Activated CD4-positive, alpha-beta T cell treated with anti-CD3 and anti-CD28 coated beads, Interleukin-2, amount 50 U/mL, for 24 hours (primary cell): ENCODE measurements at regions not wholly inside any gene's neighbourhood (a gene's known extent, or its start where the extent isn't known, plus 50 kb on each side); places are given as distances from the start of the nearest gene placed in this dataset.

Source experiments
- DNase-seq, 2 donors: peaks; one replicate each; pipeline ENCODE4 v3.0.0-alpha.2; 2020; ENCODE audit warnings: low read depth in 1 of 2, low spot score in 1 of 2

GRCh38 chr21:27505516-27505915 lies 538.6 kb upstream of the ADAMTS5 start:
- no peak for DNase-seq

- no peak for DNase-seq
Measured at GRCh38 chr21:27502801-27503200, 535.9 kb upstream of the ADAMTS5 start.

- DNase-seq = no peak
Measured at GRCh38 chr21:27498025-27498424, 531.1 kb upstream of the ADAMTS5 start.

- no peak for DNase-seq
Measured at GRCh38 chr21:27495836-27496235, 528.9 kb upstream of the ADAMTS5 start.

- no peak for DNase-seq
Measured at GRCh38 chr21:27493542-27493941, 526.7 kb upstream of the ADAMTS5 start.

- no peak for DNase-seq
Measured at GRCh38 chr21:27487676-27488075, 520.8 kb upstream of the ADAMTS5 start.

GRCh38 chr21:27480841-27481261 lies 514.0 kb upstream of the ADAMTS5 start:
- DNase-seq = no peak

GRCh38 chr21:27477296-27477695 lies 510.4 kb upstream of the ADAMTS5 start:
- DNase-seq = no peak

GRCh38 chr21:27476696-27477095 lies 509.8 kb upstream of the ADAMTS5 start:
- no peak for DNase-seq

- no peak for DNase-seq
Measured at GRCh38 chr21:27475363-27475955, 508.6 kb upstream of the ADAMTS5 start.

- DNase-seq = no peak
Measured at GRCh38 chr21:27467366-27467765, 500.5 kb upstream of the ADAMTS5 start.

- DNase-seq = no peak
Measured at GRCh38 chr21:27466140-27466539, 499.3 kb upstream of the ADAMTS5 start.

- no peak for DNase-seq
Measured at GRCh38 chr21:27464648-27465047, 497.8 kb upstream of the ADAMTS5 start.

- DNase-seq = no peak
Measured at GRCh38 chr21:27462726-27463125, 495.8 kb upstream of the ADAMTS5 start.

GRCh38 chr21:27454234-27454633 lies 487.3 kb upstream of the ADAMTS5 start:
- DNase-seq = no peak

- no peak for DNase-seq
Measured at GRCh38 chr21:27451116-27451515, 484.2 kb upstream of the ADAMTS5 start.

GRCh38 chr21:27450216-27450615 lies 483.3 kb upstream of the ADAMTS5 start:
- no peak for DNase-seq

GRCh38 chr21:27448960-27449359 lies 482.1 kb upstream of the ADAMTS5 start:
- DNase-seq = no peak

GRCh38 chr21:27447843-27448242 lies 481.0 kb upstream of the ADAMTS5 start:
- DNase-seq = no peak

GRCh38 chr21:27429710-27430341 lies 462.9 kb upstream of the ADAMTS5 start:
- no peak for DNase-seq

- DNase-seq = no peak
Measured at GRCh38 chr21:27426196-27426595, 459.3 kb upstream of the ADAMTS5 start.

GRCh38 chr21:27425574-27425973 lies 458.7 kb upstream of the ADAMTS5 start:
- no peak for DNase-seq

- no peak for DNase-seq
Measured at GRCh38 chr21:27425172-27425571, 458.3 kb upstream of the ADAMTS5 start.
